D721Med (cell line): ENCODE measurements at regions not wholly inside any gene's neighbourhood (a gene's known extent, or its start where the extent isn't known, plus 50 kb on each side); places are given as distances from the start of the nearest gene placed in this dataset.
"Not testable (repeated sequence)": the region's sequence is repeated elsewhere in the genome, so short reads cannot be mapped to it uniquely, and the experiment has no call there.

Experiments used
- DNase-seq: peaks from one replicate; pipeline ENCODE4 v3.0.0; 2011; ENCODE audit warnings: low spot score; ENCODE audit not compliant: insufficient read length
- FAIRE-seq: peaks from 2 replicates; lab custom pipeline; 2011; peaks lifted over from hg19 to GRCh38; lab: Jason Lieb, UNC
- CTCF ChIP-seq: IDR thresholded peaks from 2 replicates; pipeline ENCODE4 v1.5.1; 2012; ENCODE audit warnings: mild to moderate bottlenecking, control low read depth; ENCODE audit not compliant: insufficient read depth; ENCODE audit errors: missing control alignments

- no peak for TF ChIP-seq CTCF
- FAIRE-seq (no peak), DNase-seq (no peak)
Measured at GRCh38 chr9:90156318-90156717, 486.3 kb downstream of the DIRAS2 start.

DNA sequence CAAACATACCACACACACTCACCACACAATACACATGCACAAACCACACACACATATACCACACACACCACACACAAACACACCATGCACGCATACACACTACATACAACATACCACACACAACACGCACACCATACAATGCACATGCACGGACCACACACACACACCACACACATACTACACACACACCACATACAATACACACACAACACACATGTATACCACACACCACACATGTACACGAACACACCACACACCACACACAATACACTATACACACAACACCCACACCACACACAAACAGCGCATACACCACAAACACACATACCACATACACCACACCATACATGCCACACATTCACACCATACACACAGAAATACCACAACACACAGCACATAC, 480.3 kb downstream of the DIRAS2 start:
- no peak for TF ChIP-seq CTCF
- DNase-seq (no peak), FAIRE-seq (no peak)

GRCh38 chr9:90162819-90163218, 479.8 kb downstream of the DIRAS2 start:
- FAIRE-seq = no peak
- no peak for DNase-seq
- no peak for TF ChIP-seq CTCF

DNA sequence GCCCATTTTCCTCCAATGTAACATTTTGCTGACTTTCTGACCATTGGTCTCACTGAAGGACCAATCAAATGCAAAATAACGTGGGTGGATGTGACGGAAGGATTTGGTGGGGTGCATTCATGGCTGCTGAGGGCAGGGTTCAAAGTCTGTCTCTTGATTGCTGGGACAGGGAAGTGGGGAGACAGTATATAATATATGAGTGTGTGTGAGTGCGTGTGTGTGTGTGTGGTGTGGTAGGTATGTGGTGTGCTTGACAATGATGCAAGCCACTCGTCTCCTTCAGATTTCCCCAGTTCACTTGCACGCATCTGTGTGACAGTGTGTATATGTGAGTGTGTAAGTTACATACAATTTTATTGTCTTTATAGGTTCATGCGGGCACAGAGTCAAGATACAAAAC, 477.3 kb downstream of the DIRAS2 start:
- no peak for TF ChIP-seq CTCF
- FAIRE-seq = no peak

GRCh38 chr9:90166374-90166773, 476.2 kb downstream of the DIRAS2 start:
- not testable (repeated sequence) for FAIRE-seq, DNase-seq

More for the DNA sequence above, 477.3 kb downstream of the DIRAS2 start:
- no peak for DNase-seq

DNA sequence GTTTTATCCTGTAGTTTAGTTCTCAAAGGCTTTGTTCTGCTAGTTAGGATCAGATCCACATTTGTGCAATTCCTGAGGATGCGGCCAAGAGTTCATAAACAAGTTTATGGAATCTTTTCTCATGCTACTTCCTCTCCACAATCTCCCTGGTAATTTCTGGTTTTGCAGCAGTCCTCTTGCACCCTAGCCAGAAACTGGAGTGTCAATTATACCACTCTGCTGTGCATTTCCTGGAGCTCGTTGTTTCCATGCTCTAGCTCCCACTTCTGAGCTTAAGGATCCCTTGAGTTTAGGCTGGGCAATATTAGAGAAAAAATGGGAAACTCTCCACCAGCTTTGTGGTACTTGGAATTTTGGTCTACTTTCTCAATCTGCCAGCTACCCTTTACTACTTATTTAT, 474.7 kb downstream of the DIRAS2 start:
- no peak for TF ChIP-seq CTCF
- no peak for FAIRE-seq
- no peak for DNase-seq

DNA sequence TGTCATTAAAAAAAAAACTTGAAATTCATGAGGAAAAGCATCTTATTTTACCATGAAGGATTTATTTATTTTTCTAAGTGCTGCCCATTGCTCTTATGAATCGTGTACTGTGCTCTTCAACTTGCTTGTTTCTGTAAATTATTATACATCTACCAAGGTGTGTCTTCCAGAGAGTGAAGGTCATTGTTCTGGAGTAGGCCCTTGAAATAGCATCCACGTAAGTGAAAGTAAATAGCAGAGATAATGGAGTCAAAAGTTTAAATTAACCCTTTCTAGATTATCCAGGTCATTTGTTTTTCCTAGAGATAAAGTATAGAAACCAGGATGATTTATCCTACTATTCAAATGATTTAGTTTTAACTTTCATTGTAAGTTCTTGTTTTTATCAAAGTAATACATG, 473.1 kb downstream of the DIRAS2 start:
- DNase-seq (no peak), FAIRE-seq (no peak)
- TF ChIP-seq CTCF = no peak

DNA sequence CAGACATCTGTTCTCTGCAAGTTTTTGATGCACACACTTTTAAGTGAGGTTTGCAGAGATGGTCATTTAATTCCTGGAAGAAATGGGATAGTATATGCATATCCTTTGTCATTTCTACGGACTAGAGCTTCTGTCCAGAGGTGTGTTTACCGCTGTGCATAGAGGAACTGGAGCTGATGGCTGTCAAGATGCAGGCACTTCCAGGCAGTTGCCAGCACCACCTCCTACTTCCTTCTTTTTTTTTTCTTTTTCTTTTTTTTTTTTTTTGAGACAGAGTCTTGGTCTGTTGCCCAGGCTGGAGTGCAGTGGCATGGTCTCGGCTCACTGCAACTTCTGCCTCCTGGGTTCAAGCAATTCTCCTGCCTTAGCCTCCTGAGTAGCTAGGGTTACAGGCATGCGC, 468.7 kb downstream of the DIRAS2 start:
- not testable (repeated sequence) for DNase-seq, FAIRE-seq

DNA sequence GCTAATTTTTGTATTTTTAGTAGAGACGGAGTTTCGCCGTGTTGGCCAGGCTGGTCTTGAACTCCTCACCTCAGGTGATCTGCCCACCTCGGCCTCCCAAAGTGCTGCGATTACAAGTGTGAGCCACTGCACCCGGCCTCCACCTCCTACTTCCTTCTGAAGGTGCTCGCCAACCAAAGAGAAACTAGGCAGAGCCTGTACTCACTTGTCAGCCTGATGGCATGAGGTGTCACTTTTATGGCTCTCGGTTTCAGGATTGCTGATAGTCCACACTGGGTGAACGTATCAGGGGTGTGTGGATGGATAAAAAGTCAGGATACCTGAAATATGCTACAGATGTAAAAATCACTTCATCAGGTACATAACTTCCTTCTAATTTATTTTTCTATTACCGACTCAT, 468.3 kb downstream of the DIRAS2 start:
- not testable (repeated sequence) for FAIRE-seq, DNase-seq
